WTC11 (cell line): ENCODE measurements at regions not wholly inside any gene's neighbourhood (a gene's known extent, or its start where the extent isn't known, plus 50 kb on each side); places are given as distances from the start of the nearest gene placed in this dataset.
"Not testable (repeated sequence)": the region's sequence is repeated elsewhere in the genome, so short reads cannot be mapped to it uniquely, and the experiment has no call there.

Experiments used
- JUN ChIP-seq: sonication (generic); formaldehyde crosslinking; IDR thresholded peaks from 2 replicates; pipeline ENCODE4 v1.8.0; 2023; ENCODE audit warnings: mild to moderate bottlenecking, missing genetic modification reagents
- NFYB ChIP-seq: sonication (generic); formaldehyde crosslinking; conservative IDR thresholded peaks from 2 replicates; pipeline ENCODE4 v1.8.0; 2022; ENCODE audit warnings: low read depth, missing genetic modification reagents
- TEAD4 ChIP-seq: sonication (generic); formaldehyde crosslinking; IDR thresholded peaks from 2 replicates; pipeline ENCODE4 v1.8.0; 2022; ENCODE audit warnings: mild to moderate bottlenecking, missing genetic modification reagents
- ZNF232 ChIP-seq: sonication (generic); formaldehyde crosslinking; IDR thresholded peaks from 2 replicates; pipeline ENCODE4 v1.8.0; 2022; ENCODE audit warnings: mild to moderate bottlenecking, missing genetic modification reagents
- TF ChIP-seq, protein P1 (sequence below): fragments of 200-600 bp; IDR thresholded peaks from 2 replicates; pipeline ENCODE4 v1.8.0; 2022; ENCODE audit warnings: antibody characterized with exemption
- TF ChIP-seq, protein P2 (sequence below): sonication (generic); formaldehyde crosslinking; IDR thresholded peaks from 2 replicates; pipeline ENCODE4 v1.8.0; 2023; ENCODE audit warnings: mild to moderate bottlenecking, missing genetic modification reagents
- TF ChIP-seq, protein P3 (sequence below): sonication (generic); formaldehyde crosslinking; IDR thresholded peaks from 2 replicates; pipeline ENCODE4 v1.8.1; 2023; ENCODE audit warnings: mild to moderate bottlenecking, missing genetic modification reagents, moderate library complexity
- TF ChIP-seq, protein P4 (sequence below): sonication (generic); formaldehyde crosslinking; IDR thresholded peaks from 2 replicates; pipeline ENCODE4 v1.8.0; 2023; ENCODE audit warnings: missing genetic modification reagents
- TF ChIP-seq, protein P5 (sequence below): sonication (generic); formaldehyde crosslinking; IDR thresholded peaks from 2 replicates; pipeline ENCODE4 v1.8.1; 2023; ENCODE audit warnings: mild to moderate bottlenecking, missing genetic modification reagents, moderate library complexity

DNA sequence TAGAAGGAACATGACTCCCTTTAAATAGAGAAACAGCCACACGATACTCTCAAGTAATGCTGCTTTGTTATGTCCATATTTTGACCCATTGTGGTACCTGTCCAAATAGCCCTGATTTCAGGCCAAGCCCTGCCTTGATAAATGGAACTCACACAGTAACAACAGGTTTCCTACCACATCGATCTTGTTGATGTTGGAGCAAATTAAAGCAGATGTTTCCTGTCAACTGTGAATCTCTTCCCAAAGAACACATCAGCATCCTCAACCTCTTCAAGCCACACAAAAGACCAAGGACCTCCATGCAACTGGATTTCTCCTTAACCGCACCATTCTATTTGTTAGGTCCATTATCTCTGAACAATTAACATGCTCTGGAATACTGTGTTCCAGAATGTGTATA, 109.5 kb downstream of the FOXD4L6 start:
- not testable (repeated sequence) for TF ChIP-seq ZNF232 (CRISPR knock-in tag); NFYB (CRISPR knock-in tag); TEAD4 (CRISPR knock-in tag); JUN
- TF ChIP-seq, protein P1, sequence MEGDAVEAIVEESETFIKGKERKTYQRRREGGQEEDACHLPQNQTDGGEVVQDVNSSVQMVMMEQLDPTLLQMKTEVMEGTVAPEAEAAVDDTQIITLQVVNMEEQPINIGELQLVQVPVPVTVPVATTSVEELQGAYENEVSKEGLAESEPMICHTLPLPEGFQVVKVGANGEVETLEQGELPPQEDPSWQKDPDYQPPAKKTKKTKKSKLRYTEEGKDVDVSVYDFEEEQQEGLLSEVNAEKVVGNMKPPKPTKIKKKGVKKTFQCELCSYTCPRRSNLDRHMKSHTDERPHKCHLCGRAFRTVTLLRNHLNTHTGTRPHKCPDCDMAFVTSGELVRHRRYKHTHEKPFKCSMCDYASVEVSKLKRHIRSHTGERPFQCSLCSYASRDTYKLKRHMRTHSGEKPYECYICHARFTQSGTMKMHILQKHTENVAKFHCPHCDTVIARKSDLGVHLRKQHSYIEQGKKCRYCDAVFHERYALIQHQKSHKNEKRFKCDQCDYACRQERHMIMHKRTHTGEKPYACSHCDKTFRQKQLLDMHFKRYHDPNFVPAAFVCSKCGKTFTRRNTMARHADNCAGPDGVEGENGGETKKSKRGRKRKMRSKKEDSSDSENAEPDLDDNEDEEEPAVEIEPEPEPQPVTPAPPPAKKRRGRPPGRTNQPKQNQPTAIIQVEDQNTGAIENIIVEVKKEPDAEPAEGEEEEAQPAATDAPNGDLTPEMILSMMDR, result not testable (repeated sequence)
- TF ChIP-seq, protein P2, sequence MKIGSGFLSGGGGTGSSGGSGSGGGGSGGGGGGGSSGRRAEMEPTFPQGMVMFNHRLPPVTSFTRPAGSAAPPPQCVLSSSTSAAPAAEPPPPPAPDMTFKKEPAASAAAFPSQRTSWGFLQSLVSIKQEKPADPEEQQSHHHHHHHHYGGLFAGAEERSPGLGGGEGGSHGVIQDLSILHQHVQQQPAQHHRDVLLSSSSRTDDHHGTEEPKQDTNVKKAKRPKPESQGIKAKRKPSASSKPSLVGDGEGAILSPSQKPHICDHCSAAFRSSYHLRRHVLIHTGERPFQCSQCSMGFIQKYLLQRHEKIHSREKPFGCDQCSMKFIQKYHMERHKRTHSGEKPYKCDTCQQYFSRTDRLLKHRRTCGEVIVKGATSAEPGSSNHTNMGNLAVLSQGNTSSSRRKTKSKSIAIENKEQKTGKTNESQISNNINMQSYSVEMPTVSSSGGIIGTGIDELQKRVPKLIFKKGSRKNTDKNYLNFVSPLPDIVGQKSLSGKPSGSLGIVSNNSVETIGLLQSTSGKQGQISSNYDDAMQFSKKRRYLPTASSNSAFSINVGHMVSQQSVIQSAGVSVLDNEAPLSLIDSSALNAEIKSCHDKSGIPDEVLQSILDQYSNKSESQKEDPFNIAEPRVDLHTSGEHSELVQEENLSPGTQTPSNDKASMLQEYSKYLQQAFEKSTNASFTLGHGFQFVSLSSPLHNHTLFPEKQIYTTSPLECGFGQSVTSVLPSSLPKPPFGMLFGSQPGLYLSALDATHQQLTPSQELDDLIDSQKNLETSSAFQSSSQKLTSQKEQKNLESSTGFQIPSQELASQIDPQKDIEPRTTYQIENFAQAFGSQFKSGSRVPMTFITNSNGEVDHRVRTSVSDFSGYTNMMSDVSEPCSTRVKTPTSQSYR, result not testable (repeated sequence)
- TF ChIP-seq, protein P3, sequence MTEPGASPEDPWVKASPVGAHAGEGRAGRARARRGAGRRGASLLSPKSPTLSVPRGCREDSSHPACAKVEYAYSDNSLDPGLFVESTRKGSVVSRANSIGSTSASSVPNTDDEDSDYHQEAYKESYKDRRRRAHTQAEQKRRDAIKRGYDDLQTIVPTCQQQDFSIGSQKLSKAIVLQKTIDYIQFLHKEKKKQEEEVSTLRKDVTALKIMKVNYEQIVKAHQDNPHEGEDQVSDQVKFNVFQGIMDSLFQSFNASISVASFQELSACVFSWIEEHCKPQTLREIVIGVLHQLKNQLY (CRISPR knock-in tag), result not testable (repeated sequence)
- TF ChIP-seq, protein P4, sequence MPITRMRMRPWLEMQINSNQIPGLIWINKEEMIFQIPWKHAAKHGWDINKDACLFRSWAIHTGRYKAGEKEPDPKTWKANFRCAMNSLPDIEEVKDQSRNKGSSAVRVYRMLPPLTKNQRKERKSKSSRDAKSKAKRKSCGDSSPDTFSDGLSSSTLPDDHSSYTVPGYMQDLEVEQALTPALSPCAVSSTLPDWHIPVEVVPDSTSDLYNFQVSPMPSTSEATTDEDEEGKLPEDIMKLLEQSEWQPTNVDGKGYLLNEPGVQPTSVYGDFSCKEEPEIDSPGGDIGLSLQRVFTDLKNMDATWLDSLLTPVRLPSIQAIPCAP (CRISPR knock-in tag), result not testable (repeated sequence)
- TF ChIP-seq, protein P5, sequence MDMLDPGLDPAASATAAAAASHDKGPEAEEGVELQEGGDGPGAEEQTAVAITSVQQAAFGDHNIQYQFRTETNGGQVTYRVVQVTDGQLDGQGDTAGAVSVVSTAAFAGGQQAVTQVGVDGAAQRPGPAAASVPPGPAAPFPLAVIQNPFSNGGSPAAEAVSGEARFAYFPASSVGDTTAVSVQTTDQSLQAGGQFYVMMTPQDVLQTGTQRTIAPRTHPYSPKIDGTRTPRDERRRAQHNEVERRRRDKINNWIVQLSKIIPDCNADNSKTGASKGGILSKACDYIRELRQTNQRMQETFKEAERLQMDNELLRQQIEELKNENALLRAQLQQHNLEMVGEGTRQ (CRISPR knock-in tag), result not testable (repeated sequence)
